Upper lobe of left lung (tissue), 6 donors: ENCODE measurements at regions not wholly inside any gene's neighbourhood (a gene's known extent, or its start where the extent isn't known, plus 50 kb on each side); places are given as distances from the start of the nearest gene placed in this dataset.

Experiments
- ATAC-seq, 2 donors: fragments of 200-7000 bp; cut with Tn5 transposase; one replicate each; pipeline ENCODE4 v1.9.1; 2022; ENCODE audit warnings: mild to moderate bottlenecking in 2 of 2, moderate library complexity in 2 of 2; ENCODE audit not compliant: low FRiP score in 2 of 2
- DNase-seq, 2 donors: peaks; one replicate each; pipeline ENCODE4 v3.0.0-alpha.2; 2019 to 2020
- H3K27ac ChIP-seq, 4 donors: fragments of 200-600 bp; sonication (generic); one replicate each; pipeline ENCODE4 v1.5.1; 2016 to 2019
- H3K27me3 ChIP-seq, 4 donors: fragments of 200-600 bp; sonication (generic); one replicate each; pipeline ENCODE4 v1.5.1; 2017 to 2019
- H3K36me3 ChIP-seq, 4 donors: fragments of 200-600 bp; sonication (generic); one replicate each; pipeline ENCODE4 v1.5.1; 2016 to 2019
- H3K4me1 ChIP-seq, 4 donors: fragments of 200-600 bp; sonication (generic); one replicate each; pipeline ENCODE4 v1.5.1; 2018 to 2019
- H3K4me3 ChIP-seq, 4 donors: fragments of 200-600 bp; sonication (generic); one replicate each; pipeline ENCODE4 v1.5.1; 2017 to 2019; ENCODE audit warnings: mild to moderate bottlenecking in 2 of 4, moderate library complexity in 1 of 4
- H3K9me3 ChIP-seq, 4 donors: fragments of 200-600 bp; sonication (generic); one replicate each; pipeline ENCODE4 v1.5.1; 2018 to 2019
- CTCF ChIP-seq, 6 experiments: fragments of 450-650 bp in 4 of 6; fragments of 200-600 bp in 2 of 6; sonication (generic) in 2 of 6; IDR thresholded peaks; one replicate each; pipeline ENCODE4 v1.5.1; 2016 to 2019; ENCODE audit warnings: antibody characterized with exemption in 6 of 6
- EP300 ChIP-seq, 4 donors: sonication (generic); formaldehyde crosslinking; IDR thresholded peaks; one replicate each; pipeline ENCODE4 v1.5.1; 2017; ENCODE audit warnings: antibody characterized with exemption in 4 of 4, control low read depth in 2 of 4
- POLR2A ChIP-seq, 4 donors: fragments of 450-650 bp; IDR thresholded peaks; one replicate each; pipeline ENCODE4 v1.5.1; 2016 to 2017; ENCODE audit warnings: antibody characterized with exemption in 4 of 4, mild to moderate bottlenecking in 2 of 4
- POLR2AphosphoS5 ChIP-seq, 2 donors: sonication (generic); formaldehyde crosslinking; IDR thresholded peaks; one replicate each; pipeline ENCODE4 v1.5.1; 2017; ENCODE audit warnings: antibody characterized with exemption in 2 of 2
- WGBS, 2 donors: methylation state at CpG; one replicate each; pipeline ENCODE4 v1.1.5; 2017 to 2018; 5-methylcytosine and 5-hydroxymethylcytosine counted together
- donor health status: DM: no; HTN: no; CAD: no; lungs with moderate emphysema.
- donor health status: DM: no; HTN: yes; CAD: no; lungs with severe emphysema.

- Histone ChIP-seq H3K4me3 (no peak overlapping the region), H3K9me3 (no peaks in the 10 kb centered on the region), H3K27ac (no peak overlapping the region), H3K27me3 (no peaks in the 10 kb centered on the region), H3K36me3 (no peaks in the 10 kb centered on the region), H3K4me1 (no peaks in the 10 kb centered on the region)
- TF ChIP-seq CTCF (IDR thresholded peaks at IDR 0.05): no peak
- no peak for TF ChIP-seq POLR2A (IDR thresholded peaks at IDR 0.05)
- no peak for TF ChIP-seq EP300 (IDR thresholded peaks at IDR 0.05)
- TF ChIP-seq POLR2AphosphoS5 (IDR thresholded peaks at IDR 0.05): no peak
- DNase-seq (no peak), ATAC-seq (no peak)
- WGBS, 2 donors: 67 to 73% methylated on average over 2 of the region's 2 CpGs
Observed at GRCh38 chr2:226362980-226363379, 436.6 kb downstream of the IRS1 start.

DNA sequence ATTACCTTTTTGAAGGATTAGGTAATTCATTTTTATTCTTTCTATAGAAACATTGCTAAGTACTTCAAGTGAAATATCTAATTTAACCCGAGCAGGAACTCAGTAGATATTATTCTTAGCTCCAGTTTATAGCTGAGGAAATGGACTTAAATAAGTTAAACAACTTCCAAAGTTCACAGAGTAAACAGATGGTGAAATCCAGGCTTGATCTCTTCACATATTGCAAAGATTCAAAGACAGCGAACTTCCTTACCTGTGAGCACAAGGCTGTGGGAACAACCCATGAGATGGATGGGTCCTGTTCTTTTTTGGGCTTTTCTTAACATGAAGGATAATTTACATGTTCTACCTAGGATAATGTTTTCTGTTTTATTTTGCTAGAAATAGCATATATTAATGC lies 439.0 kb downstream of the IRS1 start:
- no peaks in the 10 kb centered on the region for H3K9me3 ChIP-seq
- TF ChIP-seq POLR2A (IDR thresholded peaks at IDR 0.05): no peak
- TF ChIP-seq POLR2AphosphoS5 (IDR thresholded peaks at IDR 0.05): no peak
- TF ChIP-seq EP300 (IDR thresholded peaks at IDR 0.05): no peak
- no peak for TF ChIP-seq CTCF (IDR thresholded peaks at IDR 0.05)
- H3K4me1 ChIP-seq: no peaks in the 10 kb centered on the region
- H3K36me3 ChIP-seq: no peaks in the 10 kb centered on the region
- no peaks in the 10 kb centered on the region for H3K27me3 ChIP-seq
- WGBS, 2 donors: 52 to 74% methylated on average over 2 of the region's 2 CpGs
- DNase-seq: no peak
- H3K4me3 ChIP-seq: no peak overlapping the region
- ATAC-seq: no peak
- no peak overlapping the region for H3K27ac ChIP-seq

DNA sequence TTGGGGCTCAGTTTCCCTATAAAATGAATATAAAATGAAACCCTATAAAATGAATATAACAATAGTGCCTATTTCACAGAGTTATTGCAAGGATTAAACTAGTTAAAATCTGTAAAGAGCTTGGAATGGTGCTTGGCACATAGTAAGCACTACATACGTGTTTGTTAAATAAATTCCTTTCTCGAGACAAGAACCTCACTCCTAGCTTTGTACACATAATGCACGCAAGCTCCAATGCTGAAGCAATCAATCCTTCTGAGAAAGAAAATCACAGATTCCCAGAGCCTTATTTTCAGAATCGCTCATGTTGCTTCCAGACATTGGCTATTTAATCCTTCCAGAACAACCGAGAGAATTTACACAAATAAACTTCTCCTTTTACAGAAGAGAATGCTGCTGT lies 440.9 kb downstream of the IRS1 start:
- H3K4me3 ChIP-seq: no peak overlapping the region
- ATAC-seq (no peak), DNase-seq (no peak)
- no peaks in the 10 kb centered on the region for H3K9me3 ChIP-seq
- H3K27ac ChIP-seq: no peak overlapping the region
- H3K4me1 ChIP-seq: no peaks in the 10 kb centered on the region
- 49 to 51% methylated on average over 5 of the region's 5 CpGs for WGBS, 2 donors
- TF ChIP-seq POLR2A (IDR thresholded peaks at IDR 0.05) (no peak), POLR2AphosphoS5 (IDR thresholded peaks at IDR 0.05) (no peak), EP300 (IDR thresholded peaks at IDR 0.05) (no peak), CTCF (IDR thresholded peaks at IDR 0.05) (no peak)
- no peaks in the 10 kb centered on the region for H3K27me3 ChIP-seq
- no peaks in the 10 kb centered on the region for H3K36me3 ChIP-seq

- no peak for TF ChIP-seq POLR2A (IDR thresholded peaks at IDR 0.05)
- no peak for TF ChIP-seq POLR2AphosphoS5 (IDR thresholded peaks at IDR 0.05)
- no peak for TF ChIP-seq CTCF (IDR thresholded peaks at IDR 0.05)
- no peak for TF ChIP-seq EP300 (IDR thresholded peaks at IDR 0.05)
- H3K36me3 ChIP-seq: no peaks in the 10 kb centered on the region
- H3K4me3 ChIP-seq: no peak overlapping the region
- ATAC-seq: no peak
- no peaks in the 10 kb centered on the region for H3K27me3 ChIP-seq
- no peak overlapping the region for H3K27ac ChIP-seq
- no peaks in the 10 kb centered on the region for H3K4me1 ChIP-seq
- no peaks in the 10 kb centered on the region for H3K9me3 ChIP-seq
- 79 to 91% methylated on average over 5 of the region's 5 CpGs for WGBS, 2 donors
- DNase-seq: no peak
Observed at GRCh38 chr2:226357816-226358215, 441.8 kb downstream of the IRS1 start.

- H3K36me3 ChIP-seq: no peaks in the 10 kb centered on the region
- no peak for ATAC-seq
- TF ChIP-seq CTCF (IDR thresholded peaks at IDR 0.05) (no peak), EP300 (IDR thresholded peaks at IDR 0.05) (no peak), POLR2AphosphoS5 (IDR thresholded peaks at IDR 0.05) (no peak), POLR2A (IDR thresholded peaks at IDR 0.05) (no peak)
Observed at GRCh38 chr2:226355600-226355999, 444.0 kb downstream of the IRS1 start.

More at GRCh38 chr2:226355600-226355999, 444.0 kb downstream of the IRS1 start:
- Histone ChIP-seq H3K9me3 (no peaks in the 10 kb centered on the region), H3K27ac (no peak overlapping the region), H3K4me3 (no peak overlapping the region), H3K27me3 (no peaks in the 10 kb centered on the region), H3K4me1 (no peaks in the 10 kb centered on the region)
- DNase-seq: no peak
